ENCODE measurements at regions not wholly inside any gene's neighbourhood (a gene's known extent, or its start where the extent isn't known, plus 50 kb on each side); places are given as distances from the start of the nearest gene placed in this dataset.

GRCh38 chr9:13628526-13628925 is 349.0 kb upstream of the MPDZ start:
- no peaks in the 10 kb centered on the region for H3K9me3 ChIP-seq (ENCODE audit: low read length)
- intact Hi-C loops (cut with micrococcal nuclease; ENCODE audit: unreplicated experiment): no loop called here
- no peaks in the 10 kb centered on the region for H3K79me2 ChIP-seq (ENCODE audit: insufficient read depth, low read depth, low read length)
- no peaks in the 10 kb centered on the region for H3K4me1 ChIP-seq (ENCODE audit: insufficient read depth, low read length, poor library complexity, severe bottlenecking)
- CTCF ChIA-PET (ENCODE audit: unreplicated experiment): no interaction called here
- no peaks in the 10 kb centered on the region for H3K36me3 ChIP-seq (ENCODE audit: insufficient read depth, low read length)
- no peaks in the 10 kb centered on the region for H3K9me2 ChIP-seq (ENCODE audit: insufficient read depth, low read length)
- BruUV-seq (replicated peaks): no TSS peak
- POLR2A ChIA-PET: no interaction called here
- DNase-seq (ENCODE audit: low spot score): no peak
- H3K27ac ChIP-seq (ENCODE audit: low read depth, low read length, poor library complexity, severe bottlenecking): no peak overlapping the region
- no peak overlapping the region for H2AFZ ChIP-seq (ENCODE audit: low read length)
- no peaks in the 10 kb centered on the region for H4K20me1 ChIP-seq (ENCODE audit: insufficient read depth, low read length)
- H3K4me3 ChIP-seq (ENCODE audit: low read depth, low read length, poor library complexity, severe bottlenecking): no peak overlapping the region
- H3K4me2 ChIP-seq (ENCODE audit: low read length): no peak overlapping the region
- TF ChIP-seq CTCF (conservative IDR thresholded peaks at IDR 0.05; ENCODE audit: low read length): no peak
- TF ChIP-seq EZH2phosphoT487 (IDR thresholded peaks at IDR 0.05; ENCODE audit: borderline replicate concordance, low read depth, low read length): no peak

- intact Hi-C loops (cut with micrococcal nuclease; ENCODE audit: unreplicated experiment): no loop called here
- BruUV-seq (replicated peaks): no TSS peak
- Histone ChIP-seq H3K79me2 (ENCODE audit: insufficient read depth, low read depth, low read length) (no peaks in the 10 kb centered on the region), H3K4me1 (ENCODE audit: insufficient read depth, low read length, poor library complexity, severe bottlenecking) (no peaks in the 10 kb centered on the region), H3K4me2 (ENCODE audit: low read length) (no peak overlapping the region), H3K9me3 (ENCODE audit: low read length) (no peaks in the 10 kb centered on the region), H2AFZ (ENCODE audit: low read length) (no peak overlapping the region), H3K4me3 (ENCODE audit: low read depth, low read length, poor library complexity, severe bottlenecking) (no peak overlapping the region), H3K27ac (ENCODE audit: low read depth, low read length, poor library complexity, severe bottlenecking) (no peak overlapping the region), H4K20me1 (ENCODE audit: insufficient read depth, low read length) (no peaks in the 10 kb centered on the region), H3K9me2 (ENCODE audit: insufficient read depth, low read length) (no peaks in the 10 kb centered on the region), H3K36me3 (ENCODE audit: insufficient read depth, low read length) (no peaks in the 10 kb centered on the region)
- CTCF ChIA-PET (ENCODE audit: unreplicated experiment): no interaction called here
- TF ChIP-seq EZH2phosphoT487 (IDR thresholded peaks at IDR 0.05; ENCODE audit: borderline replicate concordance, low read depth, low read length) (no peak), CTCF (conservative IDR thresholded peaks at IDR 0.05; ENCODE audit: low read length) (no peak)
- DNase-seq (ENCODE audit: low spot score): no peak
- POLR2A ChIA-PET: no interaction called here
Measured at GRCh38 chr9:13627502-13627901, 348.0 kb upstream of the MPDZ start.

GRCh38 chr9:13627071-13627470 is 347.6 kb upstream of the MPDZ start:
- intact Hi-C loops (cut with micrococcal nuclease; ENCODE audit: unreplicated experiment): no loop called here

More at GRCh38 chr9:13627071-13627470, 347.6 kb upstream of the MPDZ start:
- no peak overlapping the region for H3K4me2 ChIP-seq (ENCODE audit: low read length)
- DNase-seq (ENCODE audit: low spot score): no peak
- H4K20me1 ChIP-seq (ENCODE audit: insufficient read depth, low read length): no peaks in the 10 kb centered on the region
- no peaks in the 10 kb centered on the region for H3K9me3 ChIP-seq (ENCODE audit: low read length)
- H3K36me3 ChIP-seq (ENCODE audit: insufficient read depth, low read length): no peaks in the 10 kb centered on the region
- H3K27ac ChIP-seq (ENCODE audit: low read depth, low read length, poor library complexity, severe bottlenecking): no peak overlapping the region
- H3K79me2 ChIP-seq (ENCODE audit: insufficient read depth, low read depth, low read length): no peaks in the 10 kb centered on the region
- ChIA-PET POLR2A (no interaction called here), CTCF (ENCODE audit: unreplicated experiment) (no interaction called here)
- H2AFZ ChIP-seq (ENCODE audit: low read length): no peak overlapping the region
- no TSS peak for BruUV-seq (replicated peaks)
- no peak for TF ChIP-seq EZH2phosphoT487 (IDR thresholded peaks at IDR 0.05; ENCODE audit: borderline replicate concordance, low read depth, low read length)
- TF ChIP-seq CTCF (conservative IDR thresholded peaks at IDR 0.05; ENCODE audit: low read length): no peak
- H3K4me3 ChIP-seq (ENCODE audit: low read depth, low read length, poor library complexity, severe bottlenecking): no peak overlapping the region
- no peaks in the 10 kb centered on the region for H3K4me1 ChIP-seq (ENCODE audit: insufficient read depth, low read length, poor library complexity, severe bottlenecking)
- H3K9me2 ChIP-seq (ENCODE audit: insufficient read depth, low read length): no peaks in the 10 kb centered on the region

Data from OCI-LY7 (cell line).